Gastroesophageal sphincter (tissue), 3 donors: ENCODE measurements at regions not wholly inside any gene's neighbourhood (a gene's known extent, or its start where the extent isn't known, plus 50 kb on each side); places are given as distances from the start of the nearest gene placed in this dataset.

ENCODE experiments used
- EP300 ChIP-seq: sonication (generic); formaldehyde crosslinking; IDR thresholded peaks from one replicate; pipeline ENCODE4 v1.6.1; 2017; ENCODE audit warnings: antibody characterized with exemption, mild to moderate bottlenecking
- TF ChIP-seq, protein P1 (sequence below), 4 experiments: fragments of 200-600 bp in 2 of 4; fragments of 450-650 bp in 2 of 4; sonication (generic) in 1 of 4; IDR thresholded peaks; one replicate each; pipeline ENCODE4 v1.5.1; 2017 to 2019; ENCODE audit warnings: antibody characterized with exemption in 4 of 4, mild to moderate bottlenecking in 2 of 4, moderate library complexity in 2 of 4

DNA sequence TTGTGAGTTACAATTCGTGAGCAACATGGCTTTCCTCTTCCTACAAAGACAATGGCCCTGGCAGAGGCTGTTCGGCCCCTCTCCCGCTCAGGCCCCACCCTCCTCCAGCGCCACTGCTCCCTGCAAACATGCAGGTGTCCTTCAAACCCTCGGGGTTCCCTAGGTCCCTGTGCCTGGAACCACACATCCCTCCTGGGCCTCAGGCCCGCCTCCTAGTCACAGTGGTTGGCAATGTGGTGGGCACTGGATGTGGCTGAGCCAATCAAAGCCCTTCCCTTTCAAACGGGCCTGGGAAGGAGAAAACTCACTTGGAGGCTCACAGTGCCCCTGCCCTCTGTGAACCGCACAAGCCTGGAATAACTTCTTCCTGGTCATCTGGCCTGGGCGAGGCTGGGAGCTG is 147.2 kb downstream of the TFAP2C start:
- TF ChIP-seq, protein P1, sequence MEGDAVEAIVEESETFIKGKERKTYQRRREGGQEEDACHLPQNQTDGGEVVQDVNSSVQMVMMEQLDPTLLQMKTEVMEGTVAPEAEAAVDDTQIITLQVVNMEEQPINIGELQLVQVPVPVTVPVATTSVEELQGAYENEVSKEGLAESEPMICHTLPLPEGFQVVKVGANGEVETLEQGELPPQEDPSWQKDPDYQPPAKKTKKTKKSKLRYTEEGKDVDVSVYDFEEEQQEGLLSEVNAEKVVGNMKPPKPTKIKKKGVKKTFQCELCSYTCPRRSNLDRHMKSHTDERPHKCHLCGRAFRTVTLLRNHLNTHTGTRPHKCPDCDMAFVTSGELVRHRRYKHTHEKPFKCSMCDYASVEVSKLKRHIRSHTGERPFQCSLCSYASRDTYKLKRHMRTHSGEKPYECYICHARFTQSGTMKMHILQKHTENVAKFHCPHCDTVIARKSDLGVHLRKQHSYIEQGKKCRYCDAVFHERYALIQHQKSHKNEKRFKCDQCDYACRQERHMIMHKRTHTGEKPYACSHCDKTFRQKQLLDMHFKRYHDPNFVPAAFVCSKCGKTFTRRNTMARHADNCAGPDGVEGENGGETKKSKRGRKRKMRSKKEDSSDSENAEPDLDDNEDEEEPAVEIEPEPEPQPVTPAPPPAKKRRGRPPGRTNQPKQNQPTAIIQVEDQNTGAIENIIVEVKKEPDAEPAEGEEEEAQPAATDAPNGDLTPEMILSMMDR (IDR thresholded peaks at IDR 0.05): no peak
- no peak for TF ChIP-seq EP300
